GM12875 (cell line): ENCODE measurements at regions not wholly inside any gene's neighbourhood (a gene's known extent, or its start where the extent isn't known, plus 50 kb on each side); places are given as distances from the start of the nearest gene placed in this dataset.

ENCODE experiments used
- H3K4me3 ChIP-seq: one replicate; pipeline ENCODE4 v1.5.1; 2011; ENCODE audit warnings: low read depth, low read length, control low read depth
- CTCF ChIP-seq: IDR thresholded peaks from 2 replicates; pipeline ENCODE4 v1.5.1; 2011; ENCODE audit warnings: low read depth, mild to moderate bottlenecking, control low read depth, inconsistent platforms, low read length, moderate library complexity, borderline replicate concordance; ENCODE audit not compliant: insufficient read depth

- no peak overlapping the region for H3K4me3 ChIP-seq
- no peak for TF ChIP-seq CTCF
Measured at GRCh38 chr5:106189121-106189809, 1481.5 kb downstream of the EFNA5 start.

- H3K4me3 ChIP-seq, result no peak overlapping the region
- no peak for TF ChIP-seq CTCF
Measured at GRCh38 chr5:106185661-106186081, 1485.1 kb downstream of the EFNA5 start.

- H3K4me3 ChIP-seq, result no peak overlapping the region
- TF ChIP-seq CTCF, result no peak
Measured at GRCh38 chr5:106174903-106175302, 1495.8 kb downstream of the EFNA5 start.

GRCh38 chr5:106172681-106173532, 1497.8 kb downstream of the EFNA5 start:
- TF ChIP-seq CTCF, result no peak
- H3K4me3 ChIP-seq, result no peak overlapping the region

GRCh38 chr5:106171708-106172107, 1499.0 kb downstream of the EFNA5 start:
- no peak for TF ChIP-seq CTCF
- H3K4me3 ChIP-seq, result no peak overlapping the region

- H3K4me3 ChIP-seq, result no peak overlapping the region
- no peak for TF ChIP-seq CTCF
Measured at GRCh38 chr5:106171132-106171531, 1499.6 kb downstream of the EFNA5 start.
